ENCODE measurements at regions not wholly inside any gene's neighbourhood (a gene's known extent, or its start where the extent isn't known, plus 50 kb on each side); places are given as distances from the start of the nearest gene placed in this dataset.

DNA sequence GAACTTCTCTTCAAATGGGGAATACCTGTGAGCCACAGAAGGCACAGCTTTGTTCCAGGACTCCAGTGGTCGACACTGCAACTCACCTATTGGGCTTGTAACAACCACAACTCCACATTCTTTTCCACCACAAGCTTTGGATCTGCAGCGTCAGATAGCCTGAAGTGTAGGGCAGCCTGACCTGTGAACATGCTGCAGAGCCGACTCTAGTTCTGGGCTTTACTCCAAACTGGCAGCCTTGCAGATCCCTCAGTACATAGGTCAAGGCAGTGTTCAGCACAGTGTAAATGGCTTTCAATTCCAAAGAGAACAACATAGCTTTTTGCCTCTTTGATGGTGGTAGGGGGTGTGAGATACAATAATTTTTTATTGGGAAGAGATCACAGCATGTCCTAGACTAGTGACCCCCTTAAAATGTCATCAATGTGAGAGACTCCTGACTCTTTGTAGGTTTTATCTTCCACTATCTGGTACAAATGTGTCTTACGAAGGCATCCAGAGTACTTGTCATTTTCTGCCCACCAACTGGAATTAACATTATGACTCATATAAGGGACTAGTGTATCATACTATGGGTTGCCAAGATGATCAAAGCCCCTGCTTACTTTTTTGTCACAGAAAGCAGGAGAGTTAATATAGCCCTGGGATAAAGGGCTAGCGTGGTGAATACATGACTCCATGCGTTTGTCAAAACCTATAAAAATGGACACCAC, 149.8 kb downstream of the COPS8 start (continued):
- TF ChIP-seq, protein P1, sequence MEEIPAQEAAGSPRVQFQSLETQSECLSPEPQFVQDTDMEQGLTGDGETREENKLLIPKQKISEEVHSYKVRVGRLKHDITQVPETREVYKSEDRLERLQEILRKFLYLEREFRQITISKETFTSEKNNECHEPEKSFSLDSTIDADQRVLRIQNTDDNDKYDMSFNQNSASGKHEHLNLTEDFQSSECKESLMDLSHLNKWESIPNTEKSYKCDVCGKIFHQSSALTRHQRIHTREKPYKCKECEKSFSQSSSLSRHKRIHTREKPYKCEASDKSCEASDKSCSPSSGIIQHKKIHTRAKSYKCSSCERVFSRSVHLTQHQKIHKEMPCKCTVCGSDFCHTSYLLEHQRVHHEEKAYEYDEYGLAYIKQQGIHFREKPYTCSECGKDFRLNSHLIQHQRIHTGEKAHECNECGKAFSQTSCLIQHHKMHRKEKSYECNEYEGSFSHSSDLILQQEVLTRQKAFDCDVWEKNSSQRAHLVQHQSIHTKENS (CRISPR knock-in tag; IDR thresholded peaks at IDR 0.05) = no peak
- TF ChIP-seq, protein P2, sequence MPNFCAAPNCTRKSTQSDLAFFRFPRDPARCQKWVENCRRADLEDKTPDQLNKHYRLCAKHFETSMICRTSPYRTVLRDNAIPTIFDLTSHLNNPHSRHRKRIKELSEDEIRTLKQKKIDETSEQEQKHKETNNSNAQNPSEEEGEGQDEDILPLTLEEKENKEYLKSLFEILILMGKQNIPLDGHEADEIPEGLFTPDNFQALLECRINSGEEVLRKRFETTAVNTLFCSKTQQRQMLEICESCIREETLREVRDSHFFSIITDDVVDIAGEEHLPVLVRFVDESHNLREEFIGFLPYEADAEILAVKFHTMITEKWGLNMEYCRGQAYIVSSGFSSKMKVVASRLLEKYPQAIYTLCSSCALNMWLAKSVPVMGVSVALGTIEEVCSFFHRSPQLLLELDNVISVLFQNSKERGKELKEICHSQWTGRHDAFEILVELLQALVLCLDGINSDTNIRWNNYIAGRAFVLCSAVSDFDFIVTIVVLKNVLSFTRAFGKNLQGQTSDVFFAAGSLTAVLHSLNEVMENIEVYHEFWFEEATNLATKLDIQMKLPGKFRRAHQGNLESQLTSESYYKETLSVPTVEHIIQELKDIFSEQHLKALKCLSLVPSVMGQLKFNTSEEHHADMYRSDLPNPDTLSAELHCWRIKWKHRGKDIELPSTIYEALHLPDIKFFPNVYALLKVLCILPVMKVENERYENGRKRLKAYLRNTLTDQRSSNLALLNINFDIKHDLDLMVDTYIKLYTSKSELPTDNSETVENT (CRISPR knock-in tag; IDR thresholded peaks at IDR 0.05) = no peak
- no peak for TF ChIP-seq ZNF311 (CRISPR knock-in tag; IDR thresholded peaks at IDR 0.05)
- no peak for TF ChIP-seq GATA2 (CRISPR knock-in tag; IDR thresholded peaks at IDR 0.05)
- TF ChIP-seq ZNF133 (CRISPR knock-in tag; IDR thresholded peaks at IDR 0.05) = no peak
- TF ChIP-seq, protein P3, sequence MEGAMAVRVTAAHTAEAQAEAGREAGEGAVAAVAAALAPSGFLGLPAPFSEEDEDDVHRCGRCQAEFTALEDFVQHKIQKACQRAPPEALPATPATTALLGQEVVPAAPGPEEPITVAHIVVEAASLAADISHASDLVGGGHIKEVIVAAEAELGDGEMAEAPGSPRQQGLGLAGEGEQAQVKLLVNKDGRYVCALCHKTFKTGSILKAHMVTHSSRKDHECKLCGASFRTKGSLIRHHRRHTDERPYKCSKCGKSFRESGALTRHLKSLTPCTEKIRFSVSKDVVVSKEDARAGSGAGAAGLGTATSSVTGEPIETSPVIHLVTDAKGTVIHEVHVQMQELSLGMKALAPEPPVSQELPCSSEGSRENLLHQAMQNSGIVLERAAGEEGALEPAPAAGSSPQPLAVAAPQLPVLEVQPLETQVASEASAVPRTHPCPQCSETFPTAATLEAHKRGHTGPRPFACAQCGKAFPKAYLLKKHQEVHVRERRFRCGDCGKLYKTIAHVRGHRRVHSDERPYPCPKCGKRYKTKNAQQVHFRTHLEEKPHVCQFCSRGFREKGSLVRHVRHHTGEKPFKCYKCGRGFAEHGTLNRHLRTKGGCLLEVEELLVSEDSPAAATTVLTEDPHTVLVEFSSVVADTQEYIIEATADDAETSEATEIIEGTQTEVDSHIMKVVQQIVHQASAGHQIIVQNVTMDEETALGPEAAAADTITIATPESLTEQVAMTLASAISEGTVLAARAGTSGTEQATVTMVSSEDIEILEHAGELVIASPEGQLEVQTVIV (CRISPR knock-in tag; IDR thresholded peaks at IDR 0.05; ENCODE audit: borderline replicate concordance) = no peak
